Activated CD8-positive, alpha-beta memory T cell treated with anti-CD3 and anti-CD28 coated beads, Interleukin-2, amount 50 U/mL, for 4 hours (primary cell): ENCODE measurements at regions not wholly inside any gene's neighbourhood (a gene's known extent, or its start where the extent isn't known, plus 50 kb on each side); places are given as distances from the start of the nearest gene placed in this dataset.

Experiments
- DNase-seq: peaks from one replicate; pipeline ENCODE4 v3.0.0-alpha.2; 2020

DNA sequence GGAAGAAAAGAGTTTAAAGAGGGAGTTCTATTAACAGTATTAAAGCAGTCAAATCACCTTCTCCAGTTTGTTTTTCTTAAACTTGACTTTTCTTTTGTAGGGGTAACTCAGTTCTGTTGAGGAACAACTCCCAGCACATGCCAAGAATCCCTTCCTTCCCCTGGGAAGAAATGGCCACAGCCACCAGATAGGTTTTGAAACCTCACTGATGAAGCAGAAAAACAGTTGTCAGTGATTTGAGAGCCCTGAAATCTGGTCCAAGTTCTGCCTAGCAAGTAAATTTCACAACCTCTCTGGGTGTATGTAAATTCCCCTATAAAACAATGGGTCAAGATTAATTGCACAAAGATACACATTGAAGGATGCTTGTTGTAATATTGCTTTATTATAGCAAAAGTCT, 167.1 kb downstream of the DHX15 start:
- no peak for DNase-seq

DNA sequence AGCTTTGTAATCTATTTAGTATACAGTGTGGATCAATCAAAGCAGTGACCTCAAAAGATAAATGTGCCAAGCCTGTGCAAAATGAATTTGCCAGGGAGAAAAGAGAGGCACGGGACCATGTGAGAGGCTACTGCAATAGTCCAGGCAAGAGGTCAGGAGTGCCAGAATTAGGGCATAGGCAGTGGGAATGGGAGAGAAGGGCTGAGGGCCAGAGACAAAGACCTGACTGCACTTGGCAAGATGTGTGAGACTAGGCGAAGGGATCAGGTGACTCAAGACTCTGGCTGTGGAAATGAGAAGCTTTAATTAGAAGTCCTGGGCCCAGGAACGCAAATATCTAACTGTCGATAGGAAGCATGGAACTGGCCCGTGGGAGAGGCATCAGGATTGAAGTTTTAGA, 168.1 kb downstream of the DHX15 start:
- DNase-seq = no peak

DNA sequence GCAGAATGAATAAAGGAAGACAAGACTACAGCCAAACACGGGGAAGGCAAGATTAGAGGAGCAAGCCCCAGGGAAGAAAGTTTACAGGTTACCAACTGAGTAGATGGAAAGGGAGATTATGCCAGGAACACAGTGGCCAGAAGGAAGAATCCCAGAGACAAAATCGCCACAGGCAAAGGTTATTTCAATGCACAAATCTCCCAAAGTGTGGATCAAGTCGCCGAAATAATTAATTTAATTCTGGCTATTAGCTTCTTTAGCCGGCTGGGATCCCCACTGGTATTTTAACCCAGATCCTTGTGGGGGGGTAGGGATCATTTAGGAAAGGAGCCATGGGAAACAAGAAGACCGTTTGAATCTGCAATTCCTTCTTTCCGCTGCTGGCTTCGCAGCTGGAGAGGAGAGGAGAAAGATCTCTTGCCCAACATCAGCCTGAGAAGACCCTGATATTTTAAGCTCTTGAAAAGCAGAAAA, 171.0 kb downstream of the DHX15 start:
- no peak for DNase-seq

DNA sequence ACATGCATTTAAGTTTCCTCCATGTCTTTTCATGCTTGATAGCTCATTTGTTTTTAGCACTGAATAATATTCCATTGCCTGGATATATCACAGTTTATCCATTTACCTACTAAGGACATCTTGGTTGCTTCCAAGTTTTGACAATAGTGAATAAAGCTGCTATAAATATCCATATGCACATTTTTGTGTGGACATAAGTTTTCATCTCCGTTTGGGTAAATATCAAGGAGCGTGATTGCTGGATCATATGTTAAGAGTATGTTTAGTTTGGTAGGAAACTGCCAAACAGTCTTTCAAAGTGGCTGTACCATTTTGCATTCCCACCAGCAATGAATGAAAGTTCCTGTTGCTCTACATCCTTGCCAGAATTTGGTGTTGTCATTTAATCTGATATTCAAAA, 172.5 kb downstream of the DHX15 start:
- no peak for DNase-seq

DNA sequence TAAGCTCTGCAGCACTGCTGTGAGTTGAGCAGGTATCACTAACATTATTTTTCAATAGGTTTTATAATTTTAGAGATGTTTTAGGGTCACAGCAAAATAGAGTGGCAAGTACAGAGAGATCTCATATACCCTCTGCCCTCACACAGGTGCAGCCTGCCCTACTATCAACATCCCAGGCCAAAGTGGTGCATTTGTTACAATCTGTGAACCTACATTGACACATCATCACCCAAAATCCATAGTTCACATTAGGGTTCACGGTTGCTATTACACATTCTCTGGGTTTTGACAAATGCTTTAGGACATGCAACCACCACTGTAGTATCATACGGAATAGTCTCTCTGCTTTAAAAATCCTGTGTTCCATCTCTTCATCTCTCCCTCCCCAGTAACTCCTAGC, 173.1 kb downstream of the DHX15 start:
- no peak for DNase-seq

DNA sequence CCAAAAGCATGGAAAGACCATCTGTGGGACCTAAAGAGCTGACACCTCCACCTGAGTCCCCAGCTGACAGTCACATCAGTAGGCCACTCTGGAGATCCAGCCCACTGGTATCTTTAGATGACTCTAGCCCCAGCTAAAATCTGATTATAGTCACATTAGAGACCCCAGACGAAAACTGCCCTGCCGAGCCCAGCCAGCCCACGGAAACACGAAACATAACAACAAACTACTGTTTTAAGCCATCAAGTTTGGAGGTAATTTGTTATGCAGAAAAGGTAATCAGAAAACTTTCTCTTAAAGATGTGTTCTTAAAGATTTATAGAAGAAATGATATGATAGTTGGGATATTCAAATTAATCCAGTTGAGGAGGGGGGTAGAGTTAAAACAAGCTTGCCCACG, 175.7 kb downstream of the DHX15 start:
- DNase-seq = no peak

DNA sequence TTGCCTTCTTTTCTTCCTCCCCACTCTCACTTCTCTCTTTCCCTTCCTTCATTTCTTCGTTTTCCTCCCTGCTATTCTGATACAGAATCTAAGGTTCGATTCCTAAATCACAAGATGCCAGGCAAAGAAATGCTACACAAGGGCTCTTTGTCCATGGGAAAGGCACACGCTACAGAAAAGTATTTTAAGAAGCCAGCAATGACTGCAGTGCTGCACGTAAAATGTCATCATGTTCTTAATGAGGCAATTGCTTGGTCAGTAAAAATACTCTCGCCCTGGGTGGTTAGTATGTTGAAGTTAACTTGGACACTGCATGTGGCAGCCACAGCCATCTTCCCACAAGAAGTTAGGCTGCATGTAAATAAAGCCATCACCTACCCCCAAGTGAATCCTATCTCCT, 178.4 kb downstream of the DHX15 start:
- no peak for DNase-seq

DNA sequence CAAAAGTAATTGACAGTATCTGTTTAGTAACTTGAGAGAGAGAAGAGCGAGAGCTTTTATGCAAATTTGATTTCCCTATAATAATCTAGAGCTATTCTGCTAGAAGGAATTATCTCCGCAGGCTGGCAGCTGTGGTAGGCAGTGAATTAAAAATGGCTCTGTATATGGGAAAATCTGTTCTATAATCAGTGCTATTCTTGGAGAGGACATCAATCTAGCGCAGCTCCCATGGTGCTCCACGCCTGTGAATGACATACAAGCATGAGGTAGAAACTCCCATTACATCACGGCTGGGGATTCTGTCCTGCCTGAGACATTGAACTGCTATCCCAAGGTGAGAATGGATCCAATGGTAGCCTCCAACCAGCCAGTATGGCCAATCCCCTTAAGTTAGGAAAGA, 179.0 kb downstream of the DHX15 start:
- no peak for DNase-seq

DNA sequence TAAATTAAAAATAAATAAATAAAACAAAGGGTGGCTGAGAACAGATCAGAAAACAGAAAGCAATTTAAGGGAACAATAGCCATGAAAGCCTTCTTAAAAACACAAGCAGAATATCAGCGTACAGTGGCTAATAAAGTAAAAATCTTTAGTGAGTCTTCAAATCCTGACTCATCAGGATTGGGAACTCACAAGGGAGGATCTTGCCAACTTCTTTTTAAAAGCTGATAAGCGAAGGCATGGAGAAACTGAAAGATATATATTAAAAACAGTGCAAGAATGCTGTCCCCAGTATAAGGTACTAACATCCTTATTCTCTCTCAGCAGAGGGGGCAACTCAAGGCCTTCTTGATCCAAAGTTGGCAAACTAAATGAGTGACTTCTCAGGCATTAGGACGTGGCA, 180.1 kb downstream of the DHX15 start:
- no peak for DNase-seq

DNA sequence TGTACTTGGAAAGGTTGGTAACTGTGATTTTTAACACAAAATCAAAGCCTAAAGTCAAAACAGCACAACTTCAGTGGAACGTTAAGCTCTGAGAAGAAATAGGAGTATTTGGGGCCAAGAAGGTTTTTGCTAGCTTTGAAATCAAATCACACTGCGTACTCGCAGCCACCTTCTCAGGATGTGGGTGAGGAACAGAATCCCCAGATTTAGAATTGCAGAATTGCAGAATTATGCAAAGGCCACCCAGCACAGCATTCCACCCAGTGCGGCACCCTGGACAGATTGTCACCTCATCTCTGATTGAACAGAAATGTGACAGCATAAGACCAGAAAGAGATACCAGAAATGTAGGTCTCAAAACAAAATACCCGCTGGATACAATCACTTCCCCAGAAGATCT, 181.1 kb downstream of the DHX15 start:
- no peak for DNase-seq

DNA sequence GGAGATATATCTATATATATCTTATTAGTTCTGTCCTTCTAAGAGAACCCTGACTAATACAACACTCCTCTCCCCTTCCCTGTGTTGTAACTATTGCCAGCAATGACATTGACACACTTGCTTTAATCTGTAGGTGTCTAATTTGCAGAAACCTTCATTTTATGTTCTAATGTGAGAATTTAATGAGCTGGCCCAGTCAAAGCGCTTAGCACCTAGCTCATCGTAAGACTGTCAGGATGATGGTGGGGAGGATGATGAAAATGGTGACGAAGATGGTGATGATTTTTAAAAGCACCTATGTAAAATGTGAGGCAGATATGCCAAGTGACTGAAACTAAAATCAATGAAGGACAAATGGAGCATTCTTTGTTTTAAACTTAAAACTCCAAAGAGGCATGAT, 183.8 kb downstream of the DHX15 start:
- no peak for DNase-seq

DNA sequence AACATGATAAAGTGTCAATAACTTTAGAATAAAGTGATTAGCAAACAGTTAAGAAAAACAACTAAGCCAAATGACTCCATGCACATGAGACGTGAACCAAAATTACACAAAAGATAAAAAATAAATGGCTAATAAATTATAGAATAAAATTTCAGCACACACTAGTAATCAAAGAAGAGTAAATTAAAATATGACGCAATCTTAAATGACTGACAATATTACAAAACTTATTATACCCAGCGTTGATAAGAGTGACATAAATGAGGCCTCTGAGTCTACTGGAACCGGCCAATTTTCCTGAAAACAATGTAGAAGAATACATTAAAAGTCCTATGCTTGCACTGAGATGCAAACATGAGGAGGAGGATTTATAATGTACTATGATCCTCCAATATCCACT, 187.4 kb downstream of the DHX15 start:
- DNase-seq = no peak

DNA sequence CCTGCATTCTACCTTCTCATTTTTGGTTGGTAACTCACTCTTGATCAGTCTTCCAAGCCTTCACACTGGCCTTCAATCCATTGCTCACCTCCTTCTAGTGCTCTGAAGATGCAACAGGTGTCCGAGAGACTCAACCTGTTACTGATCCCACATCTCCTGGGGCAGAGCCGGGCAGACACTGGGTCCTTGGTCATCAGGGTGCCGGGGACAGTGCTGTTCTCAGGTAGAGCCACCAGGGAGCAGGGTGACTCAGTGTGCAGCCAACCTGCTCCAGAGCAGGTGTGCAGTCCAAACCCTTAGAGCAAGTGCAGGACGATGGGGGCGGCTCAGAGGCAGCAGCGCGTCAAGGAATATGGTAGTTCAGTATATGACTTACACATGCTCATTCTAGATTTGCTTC, 188.4 kb downstream of the DHX15 start:
- no peak for DNase-seq

DNA sequence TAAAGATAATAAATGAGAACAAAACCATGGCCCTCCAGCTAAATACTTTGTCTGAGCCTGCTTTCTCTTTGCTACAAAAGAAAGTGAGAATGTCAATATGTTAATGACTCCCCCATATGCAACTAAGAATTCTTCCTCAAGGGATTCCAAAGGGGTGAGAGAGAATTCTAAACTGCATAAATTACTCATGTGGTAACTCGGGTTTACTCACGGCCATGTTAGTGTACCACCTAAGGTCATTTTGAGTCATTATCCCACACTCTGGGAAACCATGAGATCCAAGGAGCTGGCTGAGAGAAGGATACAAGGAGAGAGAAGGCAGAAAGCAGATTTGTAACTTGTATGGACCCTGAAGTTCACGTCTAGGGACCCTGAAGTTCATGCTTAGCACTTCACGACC, 190.3 kb downstream of the DHX15 start:
- DNase-seq = no peak

DNA sequence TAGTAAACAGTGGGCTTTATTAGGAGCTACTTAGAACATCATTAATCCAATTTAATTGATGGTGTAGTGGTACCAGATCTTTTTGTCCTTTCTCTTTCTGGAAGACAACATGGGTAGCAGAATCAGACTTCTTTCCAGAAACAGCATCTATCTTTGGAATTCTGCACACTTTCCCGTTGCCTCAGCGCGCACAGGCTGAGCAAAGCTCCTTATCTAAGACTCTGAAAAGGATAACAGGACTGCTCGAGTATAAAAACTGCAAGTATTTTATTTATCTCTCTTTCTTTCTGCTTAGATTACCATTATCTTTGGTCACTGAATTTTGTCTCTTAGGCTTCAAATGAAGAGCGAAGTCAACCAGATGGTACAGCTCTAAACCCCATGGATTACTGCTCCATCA, 191.7 kb downstream of the DHX15 start:
- DNase-seq = no peak

DNA sequence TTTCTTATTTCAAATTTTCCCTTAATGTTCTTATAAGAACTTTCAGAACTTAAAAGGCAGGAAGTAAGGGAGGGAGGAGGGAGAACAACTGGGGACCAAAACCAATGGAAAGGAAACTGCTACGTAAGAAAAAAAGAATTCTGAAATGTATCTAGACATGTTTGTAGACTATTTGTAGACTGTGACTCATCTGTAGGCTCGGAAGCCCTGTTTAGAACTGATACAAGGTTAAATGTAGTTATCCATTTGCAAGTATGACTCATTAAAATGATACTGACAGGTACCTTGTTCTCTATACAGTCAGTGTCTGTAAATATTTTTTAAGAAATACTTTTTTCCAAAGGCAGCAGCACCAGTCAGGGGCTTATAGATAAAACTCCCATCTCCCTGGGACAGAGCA, 202.0 kb downstream of the DHX15 start:
- no peak for DNase-seq

DNA sequence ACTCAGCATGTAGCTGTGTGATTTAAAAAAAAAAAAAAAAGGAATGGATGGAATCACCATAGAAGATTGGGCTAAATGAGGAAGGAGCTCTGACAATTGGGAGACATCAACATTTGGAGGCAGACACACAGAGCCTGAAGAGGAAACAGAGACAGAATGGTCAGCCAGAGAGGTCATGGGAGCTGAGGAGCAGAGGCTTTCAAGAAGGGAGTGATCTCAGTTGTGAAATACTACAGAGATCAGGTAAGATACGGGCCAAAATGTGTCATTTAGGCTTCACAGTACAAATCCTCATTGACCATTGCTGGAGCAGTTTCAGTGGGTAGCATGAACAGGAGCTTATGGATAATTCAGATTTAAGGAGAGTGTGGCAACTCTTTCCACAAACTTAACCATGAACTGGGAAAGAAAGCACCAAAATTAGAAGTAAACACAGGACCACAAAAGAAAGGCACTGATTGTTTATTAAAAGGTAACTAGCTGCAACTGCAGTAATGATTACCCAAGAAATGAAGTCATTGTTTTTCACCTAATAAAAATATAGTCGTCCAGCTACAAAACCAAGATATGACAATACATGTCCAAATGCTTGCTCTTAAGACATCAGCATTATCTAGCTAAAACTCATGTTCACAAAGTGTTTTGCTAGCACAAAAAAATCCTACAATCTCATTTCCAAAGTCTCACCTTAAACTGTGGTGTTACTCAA, 203.2 kb downstream of the DHX15 start:
- no peak for DNase-seq

DNA sequence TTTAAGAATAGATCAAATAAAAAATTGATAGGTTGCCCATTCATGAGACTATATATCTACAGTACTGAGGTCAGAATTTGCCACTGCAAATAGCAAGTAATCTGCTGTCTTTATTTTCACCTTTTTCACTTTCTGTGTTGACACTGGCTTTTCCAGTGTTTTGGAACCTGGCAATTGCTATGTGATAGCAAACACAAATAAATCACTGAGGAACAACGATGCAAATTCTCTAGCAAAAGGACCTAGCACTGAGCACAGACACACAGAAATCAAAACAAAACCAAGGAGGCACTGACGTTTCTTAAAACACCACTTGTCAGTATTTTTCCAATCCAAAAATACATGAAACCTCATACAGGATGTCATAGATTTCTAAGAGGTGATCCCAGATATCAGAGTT, 210.7 kb downstream of the DHX15 start:
- no peak for DNase-seq

DNA sequence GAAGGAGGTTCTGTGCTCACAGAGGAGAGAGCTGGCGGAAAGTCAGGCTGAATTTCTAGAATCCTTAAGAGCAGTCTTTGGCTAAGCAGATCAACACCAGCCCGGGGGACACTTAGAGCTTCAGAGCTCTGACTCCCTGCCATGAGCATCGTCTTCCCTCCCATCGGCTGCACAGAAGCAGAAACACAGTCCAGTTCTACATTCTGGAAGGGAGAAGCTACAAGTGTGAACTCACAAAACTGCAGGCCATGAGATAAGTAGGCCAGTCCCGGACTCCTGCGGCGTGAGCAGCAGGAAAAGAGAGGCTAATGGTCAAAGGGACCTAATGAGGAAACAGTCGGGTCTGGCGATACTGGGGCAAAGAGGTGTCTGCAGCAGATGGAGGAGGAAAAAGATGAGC, 211.5 kb downstream of the DHX15 start:
- DNase-seq = no peak

DNA sequence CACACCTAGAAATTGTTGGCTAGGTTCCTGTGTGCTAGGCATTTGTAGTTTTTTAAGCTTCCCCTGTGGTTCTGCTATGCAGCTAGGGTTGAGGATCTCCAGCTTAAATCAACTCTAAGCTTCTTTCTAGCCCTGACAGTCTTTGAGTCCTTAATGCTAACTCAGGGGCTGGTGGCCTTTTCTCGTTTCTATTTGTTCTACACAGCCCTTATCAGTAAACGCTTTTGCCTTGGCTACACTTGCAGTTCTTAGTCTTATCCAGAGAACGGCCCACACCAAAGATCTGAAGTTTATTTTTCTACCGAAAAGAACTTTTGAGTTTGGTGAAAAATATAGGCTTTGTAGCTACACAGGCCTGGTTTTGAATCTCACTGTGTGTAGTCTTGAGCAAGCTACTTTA, 212.0 kb downstream of the DHX15 start:
- no peak for DNase-seq

DNA sequence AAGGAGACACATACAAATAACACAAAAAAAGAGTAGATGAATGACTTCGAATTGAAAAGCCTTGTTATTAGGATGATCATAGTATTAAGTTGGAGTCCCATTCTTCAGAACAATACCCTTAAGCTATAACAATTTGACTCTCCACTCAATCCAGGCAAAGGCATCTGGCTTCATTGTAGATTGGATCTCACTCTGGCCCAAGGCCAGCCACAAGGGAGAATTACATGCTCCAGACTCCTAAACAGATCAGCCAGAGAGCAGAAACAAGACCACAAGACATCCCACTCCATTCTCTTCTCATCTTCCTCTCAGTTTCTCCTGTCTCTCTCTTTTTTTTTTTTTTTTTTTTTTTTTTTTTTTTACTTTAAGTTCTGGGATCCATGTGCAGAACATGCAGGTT, 213.9 kb downstream of the DHX15 start:
- DNase-seq = no peak

DNA sequence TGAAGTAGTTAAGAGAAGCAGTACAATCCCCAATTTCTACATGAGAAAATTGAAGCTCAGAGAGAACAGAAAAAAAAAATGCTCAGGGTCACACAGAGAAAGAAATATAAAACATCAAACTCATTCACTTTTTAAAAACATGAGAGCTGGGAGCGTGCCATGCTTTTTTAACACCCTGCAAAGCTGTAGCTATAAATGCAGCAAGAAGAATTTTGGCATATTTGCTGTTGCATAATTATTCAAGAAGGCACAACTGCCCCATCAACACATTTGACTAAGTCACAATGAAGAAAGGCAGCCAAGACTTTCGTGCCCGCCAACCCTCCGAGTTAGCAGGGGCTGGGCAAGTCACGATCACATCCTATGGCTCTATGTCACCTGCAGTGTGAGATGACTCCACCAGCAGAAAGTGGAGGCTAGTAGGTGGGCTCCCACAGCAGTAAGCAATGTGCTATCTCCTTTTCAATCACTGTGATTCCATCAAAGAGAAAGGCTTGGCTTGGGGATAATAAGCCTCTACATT, 214.8 kb downstream of the DHX15 start:
- no peak for DNase-seq

DNA sequence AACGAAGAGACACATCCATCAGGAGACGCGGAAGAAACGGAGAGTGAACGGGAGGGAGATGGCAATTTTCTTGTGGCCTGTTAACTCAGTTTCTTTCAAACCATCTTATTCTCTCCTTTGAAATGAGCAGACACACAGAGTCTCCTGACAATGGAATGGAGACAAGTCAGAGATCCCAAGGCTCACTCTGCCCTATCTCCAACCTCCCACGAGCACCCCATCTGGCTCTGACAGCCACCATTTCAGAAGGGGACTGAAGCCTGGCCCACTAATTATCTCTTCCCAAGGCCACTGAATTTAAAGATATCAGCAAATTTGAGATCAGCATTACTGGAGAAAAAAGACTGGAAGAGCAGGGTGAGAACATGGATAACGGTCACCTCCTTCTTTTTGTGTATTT, 215.6 kb downstream of the DHX15 start:
- no peak for DNase-seq

DNA sequence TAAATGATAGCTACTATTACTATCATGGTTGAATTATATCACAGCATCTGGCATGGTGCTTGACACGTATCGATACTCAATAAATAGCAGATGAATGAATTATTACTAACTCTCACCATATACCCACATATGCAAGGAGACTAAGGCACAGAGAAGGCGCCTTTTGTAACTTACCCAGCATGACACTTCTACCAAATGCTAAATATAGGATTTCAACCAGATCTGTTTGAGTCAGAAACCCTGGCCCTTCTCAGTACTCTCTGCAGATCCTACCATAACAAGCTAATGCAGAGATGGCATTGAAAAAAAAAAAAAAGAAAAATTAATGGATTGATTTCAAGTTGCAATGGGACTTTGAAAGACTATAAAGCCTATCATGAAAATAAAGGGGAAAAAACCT, 219.5 kb downstream of the DHX15 start:
- no peak for DNase-seq

DNA sequence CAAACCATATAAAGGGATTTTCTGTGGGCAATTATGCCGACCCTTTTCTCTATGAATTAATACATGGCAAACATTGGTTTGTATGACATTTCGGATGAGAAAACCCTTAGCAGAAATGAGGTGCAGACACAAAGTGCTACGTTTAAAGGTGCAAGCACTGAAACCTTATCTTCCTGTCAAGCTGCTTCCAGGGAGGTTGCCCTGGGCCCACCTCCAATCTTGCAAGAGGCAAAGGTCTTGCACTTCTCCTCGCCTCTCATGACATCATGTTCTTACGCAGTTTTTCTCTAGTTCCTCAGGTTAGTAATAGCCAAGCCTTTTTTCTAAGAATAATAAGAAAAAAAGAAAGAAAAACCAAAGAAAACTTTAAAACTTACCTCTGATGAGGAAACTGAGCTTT, 220.1 kb downstream of the DHX15 start:
- no peak for DNase-seq
